Hepatic stellate cell (primary cell): ENCODE measurements at regions not wholly inside any gene's neighbourhood (a gene's known extent, or its start where the extent isn't known, plus 50 kb on each side); places are given as distances from the start of the nearest gene placed in this dataset.
"Not testable (repeated sequence)": the region's sequence is repeated elsewhere in the genome, so short reads cannot be mapped to it uniquely, and the experiment has no call there.

Source experiments
- DNase-seq: peaks from one replicate; pipeline ENCODE4 v3.0.0; 2011; ENCODE audit warnings: low spot score

- DNase-seq, result not testable (repeated sequence)
Measured at GRCh38 chr16:29355339-29356059, 51.0 kb downstream of the NPIPB11 start.

GRCh38 chr16:29354449-29354848 lies 52.1 kb downstream of the NPIPB11 start:
- not testable (repeated sequence) for DNase-seq

GRCh38 chr16:29352617-29352999 lies 53.9 kb downstream of the NPIPB11 start:
- DNase-seq, result not testable (repeated sequence)

GRCh38 chr16:29351970-29352616 lies 54.4 kb downstream of the NPIPB11 start:
- DNase-seq, result not testable (repeated sequence)

DNA sequence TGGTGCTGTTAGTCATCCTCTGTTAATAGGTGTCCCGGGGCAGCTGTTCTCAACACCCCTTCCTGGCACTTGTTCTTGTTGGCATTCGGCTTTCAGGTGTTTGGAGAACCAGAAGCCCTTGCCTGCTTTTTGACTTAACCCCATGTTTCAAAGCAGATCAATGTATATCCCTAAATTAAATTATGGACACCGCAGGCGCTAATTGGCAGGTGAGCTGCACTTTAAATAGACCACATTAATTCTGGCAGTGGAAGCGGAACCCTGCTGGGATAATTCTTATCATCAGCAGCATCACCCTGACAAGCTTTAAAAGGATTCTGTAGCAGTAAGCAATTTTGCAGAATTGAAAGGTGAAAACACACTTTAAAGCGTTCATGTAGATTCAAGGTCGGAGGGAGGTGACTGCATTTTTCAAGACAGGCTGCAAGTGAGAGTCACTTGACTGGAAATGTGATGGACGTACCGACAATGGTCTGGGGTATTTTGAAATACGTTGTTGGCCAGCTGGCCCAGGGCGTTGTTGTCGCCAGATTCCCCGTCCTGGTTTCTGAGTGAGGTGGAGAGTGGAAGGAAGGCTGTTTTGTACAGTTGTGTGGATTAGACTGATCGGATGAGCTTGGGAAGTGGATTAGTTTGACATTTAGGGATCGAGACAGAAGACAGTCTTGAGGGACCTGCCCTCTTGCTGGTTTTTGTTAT lies 55.1 kb downstream of the NPIPB11 start:
- DNase-seq, result not testable (repeated sequence)

- peak; percentile 29 for DNase-seq
Measured at GRCh38 chr16:29349966-29350365, 56.5 kb downstream of the NPIPB11 start.

GRCh38 chr16:29348748-29349147 lies 57.8 kb downstream of the NPIPB11 start:
- not testable (repeated sequence) for DNase-seq

DNA sequence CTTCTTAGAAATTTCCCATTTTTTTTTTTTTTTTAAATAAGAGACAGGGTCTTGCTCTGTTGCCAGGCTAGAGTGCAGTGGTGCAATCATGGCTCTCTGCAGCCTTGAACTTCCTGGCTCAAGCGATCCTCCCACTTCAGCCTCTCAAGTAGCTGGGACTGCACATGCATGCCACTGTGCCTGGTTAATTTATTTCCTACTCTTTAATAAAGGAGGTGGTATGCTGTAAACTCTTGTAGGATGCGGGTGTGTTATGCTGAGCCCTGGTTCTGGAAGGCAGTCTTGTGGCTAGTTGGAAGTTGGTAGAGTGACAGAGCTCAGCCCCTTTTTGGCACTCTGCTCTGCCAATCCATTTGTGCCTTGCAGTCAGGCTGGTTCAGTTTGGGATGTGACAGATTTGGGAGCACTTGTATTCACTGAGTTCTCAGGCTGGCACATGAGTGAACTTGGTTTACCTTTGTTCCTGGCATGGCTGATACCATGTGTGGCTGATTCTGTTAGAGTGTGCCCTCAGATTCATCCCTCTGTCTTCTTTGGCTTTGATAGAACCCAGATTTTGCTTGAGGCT lies 58.3 kb downstream of the NPIPB11 start:
- DNase-seq, result not testable (repeated sequence)

DNA sequence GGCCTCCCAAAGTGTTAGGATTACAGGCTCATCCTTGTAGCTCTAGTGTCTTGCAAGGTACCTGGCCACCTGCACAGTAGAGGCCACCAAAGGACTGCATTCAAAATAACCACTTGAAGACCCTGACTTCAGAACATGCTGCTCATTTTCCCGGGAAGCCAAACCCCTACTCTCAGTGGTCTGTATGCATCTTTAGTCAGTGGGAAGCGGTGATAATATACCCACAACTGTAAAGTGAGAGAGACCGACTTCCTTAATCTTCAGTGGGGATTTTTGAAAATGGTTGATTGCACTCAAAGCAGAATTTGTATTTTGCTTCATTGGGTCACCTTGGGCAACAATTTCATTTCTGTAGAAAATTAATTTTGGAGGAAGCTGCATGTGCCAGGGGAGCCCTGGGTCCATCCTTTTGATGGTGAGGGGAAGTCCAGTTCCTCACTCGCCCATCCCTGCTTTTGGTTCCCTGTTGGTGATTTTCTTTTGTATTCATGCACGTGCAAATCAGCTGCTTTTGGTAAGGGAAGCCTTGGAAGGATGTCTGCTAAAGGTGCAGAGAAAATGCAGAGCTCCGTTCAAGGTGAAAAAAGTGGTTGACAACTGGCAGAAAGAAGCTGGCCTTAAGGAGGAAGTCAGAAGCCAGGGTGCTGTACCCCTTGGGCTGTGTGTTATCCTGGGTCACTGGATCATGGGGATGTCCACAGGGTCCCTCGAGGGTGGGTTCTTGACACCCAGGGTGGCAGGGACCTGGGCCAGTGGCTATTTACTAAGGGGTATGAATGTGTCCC lies 59.5 kb downstream of the NPIPB11 start:
- DNase-seq, result not testable (repeated sequence)

DNA sequence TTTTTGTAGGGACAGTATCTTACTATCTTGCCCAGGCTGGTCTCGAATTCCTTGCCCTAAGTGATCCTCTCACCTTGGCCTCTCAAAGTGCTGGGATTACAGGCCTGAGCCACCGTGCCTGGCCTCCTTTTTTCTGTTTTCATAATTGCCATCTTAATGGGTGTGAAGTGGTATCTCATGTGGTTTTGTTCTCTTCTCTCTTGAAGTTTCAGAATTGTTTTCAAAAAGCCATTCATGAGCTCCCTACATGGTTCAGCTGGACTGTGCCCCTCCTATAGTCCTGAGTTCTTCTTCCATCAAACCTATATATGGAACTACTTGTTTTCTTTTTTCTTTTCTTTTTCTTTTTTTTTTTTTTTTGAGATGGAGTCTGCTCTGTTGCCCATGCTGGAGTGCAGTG lies 60.3 kb downstream of the NPIPB11 start:
- DNase-seq, result not testable (repeated sequence)

GRCh38 chr16:29342937-29343336 lies 63.6 kb downstream of the NPIPB11 start:
- DNase-seq, result not testable (repeated sequence)

DNA sequence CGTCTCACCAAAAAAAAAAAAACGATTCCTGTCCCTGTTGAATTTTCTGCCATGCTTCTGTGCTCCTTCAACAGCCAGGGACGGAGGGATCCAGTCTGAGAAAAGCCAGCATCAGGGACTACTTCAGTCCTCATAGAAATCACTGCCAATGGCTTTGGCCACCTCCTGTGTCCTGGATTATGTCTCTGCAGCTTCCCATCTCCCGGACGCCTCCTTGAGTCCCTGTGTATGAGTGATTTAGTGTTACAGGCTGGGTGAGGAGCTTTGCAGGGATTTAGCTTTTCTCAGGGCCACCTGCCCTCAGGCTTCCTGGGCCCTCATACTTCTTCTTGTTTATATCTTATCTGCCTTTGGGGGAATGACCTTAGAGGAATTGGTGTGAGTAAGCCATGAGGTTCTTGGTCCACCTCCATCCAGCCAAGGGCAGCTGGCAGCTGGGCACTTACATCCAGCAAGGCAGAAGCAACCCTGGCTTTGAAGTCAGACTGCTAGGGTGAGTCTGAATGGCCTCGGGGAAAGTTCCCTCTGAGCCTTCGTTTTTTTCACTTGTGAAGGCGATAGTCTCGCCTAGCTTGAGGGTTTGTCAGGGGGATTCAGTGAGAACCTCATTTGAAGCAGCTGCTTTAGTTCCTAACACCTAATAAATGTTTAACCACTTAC lies 65.6 kb downstream of the NPIPB11 start:
- not testable (repeated sequence) for DNase-seq

- not testable (repeated sequence) for DNase-seq
Measured at GRCh38 chr16:29340235-29340634, 66.3 kb downstream of the NPIPB11 start.

DNA sequence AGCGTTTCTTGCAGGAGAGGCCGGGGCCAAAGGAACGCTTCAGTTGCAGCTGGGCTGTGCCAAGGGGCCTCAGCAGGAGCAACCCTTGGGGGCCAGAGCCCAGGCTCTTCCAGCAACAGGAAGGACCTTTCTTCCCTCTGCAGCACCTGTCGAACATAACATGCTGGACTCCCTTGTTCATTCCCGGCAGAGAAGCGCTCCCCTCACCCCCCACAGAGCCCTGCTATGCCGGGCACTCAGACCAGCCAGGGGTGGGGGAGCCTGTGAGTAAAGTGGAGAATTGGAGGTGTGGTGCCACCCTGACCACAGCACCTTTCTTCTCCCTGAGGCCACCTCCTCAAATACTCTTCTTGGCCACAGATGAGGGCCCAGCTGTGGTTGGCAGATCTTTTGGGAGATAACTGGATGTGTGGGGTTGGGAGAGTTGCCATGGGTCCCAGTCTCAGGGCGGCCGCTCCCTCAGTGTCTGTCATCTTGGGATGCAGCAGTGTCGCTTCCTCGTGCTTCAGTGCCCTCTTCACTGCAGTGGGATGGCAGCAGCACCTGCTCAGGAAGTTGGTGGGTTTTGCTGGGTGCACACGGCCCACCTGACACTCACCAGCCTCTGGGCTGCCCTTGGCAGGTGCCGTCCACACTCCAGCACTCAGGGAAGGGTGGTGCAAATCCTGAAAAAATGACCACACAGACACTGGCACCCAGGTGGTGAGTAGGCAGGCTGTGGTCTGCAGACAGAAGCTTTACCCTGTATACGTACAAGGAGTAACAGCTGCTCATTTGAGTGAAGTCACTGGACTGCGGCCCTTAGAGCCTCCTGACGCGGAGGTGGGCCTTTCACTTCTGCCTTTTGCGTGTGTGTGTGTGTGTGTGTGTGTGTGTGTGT lies 67.5 kb downstream of the NPIPB11 start:
- not testable (repeated sequence) for DNase-seq

GRCh38 chr16:29337385-29337901 lies 69.1 kb downstream of the NPIPB11 start:
- DNase-seq, result not testable (repeated sequence)

DNA sequence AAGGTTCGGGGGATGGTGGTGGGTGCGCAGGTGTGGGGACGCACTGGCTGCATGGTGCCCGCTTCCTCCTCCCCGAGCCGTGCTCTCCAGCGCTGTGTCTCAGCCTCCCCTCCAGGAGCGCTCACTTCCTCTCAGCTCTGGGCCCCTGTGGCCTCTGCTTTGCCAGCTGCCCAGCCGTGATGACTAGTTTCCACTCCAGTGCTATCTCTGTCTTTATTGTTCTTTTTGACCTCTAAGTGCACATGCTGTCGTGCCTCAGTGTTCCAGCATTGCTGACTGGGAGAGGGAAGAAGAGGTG lies 71.0 kb downstream of the NPIPB11 start:
- DNase-seq, result not testable (repeated sequence)

DNA sequence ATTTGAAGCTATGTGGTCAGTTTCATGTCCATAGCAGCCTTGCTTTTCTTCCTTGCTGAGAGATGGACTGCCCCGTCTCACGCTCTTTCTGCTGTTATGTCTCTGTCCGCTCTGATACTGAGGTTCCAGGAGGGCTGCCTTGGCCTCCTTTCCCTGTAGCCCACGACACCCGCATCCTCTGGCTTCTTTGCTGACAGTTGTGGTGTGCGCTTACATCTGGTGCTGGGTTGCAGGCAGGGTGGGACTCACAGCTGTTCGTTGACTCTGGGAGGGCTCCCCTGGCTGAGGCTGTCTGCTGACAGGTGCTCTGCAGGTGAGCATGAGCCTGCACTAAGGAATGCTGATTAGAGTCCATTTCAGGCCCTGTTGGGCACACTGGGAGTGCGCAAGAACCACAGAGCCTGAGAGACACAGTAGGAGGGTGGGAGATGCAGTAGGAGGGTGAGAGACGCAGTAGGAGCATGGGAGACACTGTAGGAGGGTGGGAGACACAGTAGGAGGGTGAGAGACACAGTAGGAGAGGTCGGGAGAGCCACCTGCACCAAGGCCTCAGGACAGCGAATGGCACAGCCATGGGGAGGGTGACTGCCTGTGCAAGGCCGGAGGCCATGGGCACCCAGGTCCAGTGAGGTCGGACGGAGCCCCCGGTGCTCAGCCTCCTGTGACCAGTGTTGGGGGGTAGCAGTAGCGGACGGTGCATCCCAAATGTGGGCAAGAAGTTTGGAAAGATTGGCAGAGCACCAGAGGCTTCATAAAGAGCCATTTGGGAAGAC lies 71.5 kb downstream of the NPIPB11 start:
- not testable (repeated sequence) for DNase-seq

DNA sequence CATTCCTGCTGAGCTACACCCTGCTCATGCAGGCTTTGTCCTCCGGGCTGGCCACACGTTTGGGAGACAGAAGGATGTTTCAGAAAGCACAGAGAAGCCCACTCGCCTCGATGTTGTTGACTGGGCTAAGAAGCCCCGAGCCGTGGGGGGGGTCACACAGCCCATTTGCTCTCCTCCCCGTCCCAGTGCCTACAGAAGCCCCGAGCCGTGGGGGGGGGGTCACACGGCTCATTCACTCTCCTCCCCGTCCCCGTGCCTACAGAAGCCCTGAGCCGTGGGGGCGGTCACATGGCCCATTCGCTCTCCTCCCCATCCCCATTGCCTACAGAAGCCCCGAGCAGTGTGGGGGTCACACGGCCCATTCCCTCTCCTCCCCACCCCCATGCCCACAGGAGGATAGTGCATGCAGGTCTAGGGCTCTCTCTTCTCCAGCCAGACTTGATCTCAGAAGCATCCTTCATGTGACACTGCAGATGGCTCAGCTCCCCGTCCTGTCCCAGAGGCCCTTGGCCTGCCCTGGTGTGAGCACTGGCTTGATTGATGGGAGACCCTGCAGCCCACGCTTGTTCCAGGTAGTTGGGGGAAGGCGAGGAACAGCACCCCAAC lies 72.9 kb downstream of the NPIPB11 start:
- not testable (repeated sequence) for DNase-seq

DNA sequence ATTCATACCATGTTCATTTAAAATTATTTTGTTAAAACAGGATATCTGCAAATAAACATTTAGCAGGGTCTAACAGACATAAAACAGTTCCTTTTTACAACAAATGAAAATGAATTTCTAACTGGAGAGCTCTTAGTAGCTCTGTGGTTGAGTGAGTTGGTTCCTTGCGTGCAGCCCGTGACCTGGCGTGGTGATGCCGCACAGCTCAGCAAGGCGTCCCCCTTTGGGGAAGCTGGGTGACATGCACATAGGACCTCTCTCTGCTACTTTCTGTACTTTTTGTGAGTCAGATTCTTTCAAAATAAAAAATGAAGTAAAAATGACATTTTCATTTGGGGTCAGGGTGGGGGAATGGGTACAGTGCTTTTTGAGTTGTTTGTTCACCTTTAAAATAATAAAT lies 75.9 kb downstream of the NPIPB11 start:
- DNase-seq, result not testable (repeated sequence)
